MM.1S (cell line): ENCODE measurements at regions not wholly inside any gene's neighbourhood (a gene's known extent, or its start where the extent isn't known, plus 50 kb on each side); places are given as distances from the start of the nearest gene placed in this dataset.

ENCODE experiments used
- DNase-seq: peaks from one replicate; pipeline ENCODE4 v3.0.0-alpha.2; 2015
- H2AFZ ChIP-seq: fragments of 300-600 bp; sonication (generic); 2 replicates; pipeline ENCODE4 v1.6.0; 2016; ENCODE audit warnings: antibody characterized with exemption, low read length
- H3F3A ChIP-seq: fragments of 300-600 bp; sonication (generic); 2 replicates; pipeline ENCODE4 v1.6.1; 2016; ENCODE audit warnings: mild to moderate bottlenecking, antibody characterized with exemption, low read length, moderate library complexity, mixed read lengths; ENCODE audit not compliant: insufficient read depth
- H3K27ac ChIP-seq: fragments of 300-600 bp; sonication (generic); 2 replicates; pipeline ENCODE4 v1.5.1; 2016; ENCODE audit warnings: mild to moderate bottlenecking, low read length
- H3K27me3 ChIP-seq: fragments of 300-600 bp; sonication (generic); replicated peaks from 2 replicates; pipeline ENCODE4 v1.6.0; 2016; ENCODE audit warnings: low read length; ENCODE audit not compliant: insufficient read depth
- H3K36me3 ChIP-seq: fragments of 300-600 bp; sonication (generic); replicated peaks from 2 replicates; pipeline ENCODE4 v1.6.1; 2016; ENCODE audit warnings: mild to moderate bottlenecking, low read length, mixed read lengths; ENCODE audit not compliant: insufficient read depth
- H3K4me1 ChIP-seq: fragments of 300-600 bp; sonication (generic); 2 replicates; pipeline ENCODE4 v1.6.1; 2016; ENCODE audit warnings: low read length, mixed read lengths
- H3K4me2 ChIP-seq: fragments of 300-600 bp; sonication (generic); 2 replicates; pipeline ENCODE4 v1.6.0; 2016; ENCODE audit warnings: low read depth, low read length
- H3K4me3 ChIP-seq: fragments of 300-600 bp; sonication (generic); 2 replicates; pipeline ENCODE4 v1.5.1; 2016; ENCODE audit warnings: low read length, mixed read lengths
- H3K79me2 ChIP-seq: fragments of 300-600 bp; sonication (generic); 2 replicates; pipeline ENCODE4 v1.6.1; 2016; ENCODE audit warnings: mixed run types, low read length, mixed read lengths
- H3K9ac ChIP-seq: fragments of 300-600 bp; sonication (generic); 2 replicates; pipeline ENCODE4 v1.6.1; 2016; ENCODE audit warnings: low read length, mixed read lengths
- H3K9me2 ChIP-seq: fragments of 300-600 bp; sonication (generic); replicated peaks from 2 replicates; pipeline ENCODE4 v1.6.1; 2016; ENCODE audit warnings: mild to moderate bottlenecking, low read length, mixed read lengths; ENCODE audit not compliant: insufficient read depth
- H3K9me3 ChIP-seq: fragments of 300-600 bp; sonication (generic); replicated peaks from 2 replicates; pipeline ENCODE4 v1.6.1; 2016; ENCODE audit warnings: mild to moderate bottlenecking, low read length, mixed read lengths; ENCODE audit not compliant: insufficient read depth
- H4K20me1 ChIP-seq: fragments of 300-600 bp; sonication (generic); 2 replicates; pipeline ENCODE4 v1.6.1; 2016; ENCODE audit warnings: mild to moderate bottlenecking, low read length, moderate library complexity, mixed read lengths; ENCODE audit not compliant: insufficient read depth
- CTCF ChIP-seq: fragments of 300-600 bp; sonication (generic); IDR thresholded peaks from 2 replicates; pipeline ENCODE4 v1.5.1; 2016; ENCODE audit warnings: antibody characterized with exemption, low read length, mixed read lengths
- EZH2 ChIP-seq: fragments of 300-600 bp; sonication (generic); optimal IDR thresholded peaks from 2 replicates; pipeline ENCODE3; 2017; ENCODE audit warnings: low read depth, mild to moderate bottlenecking, antibody characterized with exemption, low read length, mixed read lengths
- EZH2phosphoT487 ChIP-seq: fragments of 300-600 bp; sonication (generic); IDR thresholded peaks from 2 replicates; pipeline ENCODE4 v1.6.1; 2018; ENCODE audit warnings: antibody characterized with exemption, low read length

GRCh38 chr2:133624551-133624950, 56.3 kb upstream of the NCKAP5 start:
- TF ChIP-seq EZH2phosphoT487: no peak
- no peak for TF ChIP-seq CTCF
- no peak for TF ChIP-seq EZH2
- Histone ChIP-seq H3K4me3 (no peak overlapping the region), H3F3A (no peaks in the 10 kb centered on the region), H3K36me3 (no peaks in the 10 kb centered on the region), H3K27me3 (no peaks in the 10 kb centered on the region), H3K79me2 (no peaks in the 10 kb centered on the region), H3K27ac (no peak overlapping the region), H3K9me2 (no peaks in the 10 kb centered on the region), H3K9me3 (no peaks in the 10 kb centered on the region), H4K20me1 (no peaks in the 10 kb centered on the region), H3K4me2 (no peak overlapping the region), H3K9ac (no peak overlapping the region), H3K4me1 (no peaks in the 10 kb centered on the region), H2AFZ (no peak overlapping the region)
- DNase-seq: no peak

GRCh38 chr2:133627741-133628140, 59.5 kb upstream of the NCKAP5 start:
- no peak for DNase-seq
- H3K9me3 ChIP-seq: no peaks in the 10 kb centered on the region
- no peaks in the 10 kb centered on the region for H3K4me1 ChIP-seq
- no peaks in the 10 kb centered on the region for H4K20me1 ChIP-seq
- H3K27me3 ChIP-seq: no peaks in the 10 kb centered on the region
- no peaks in the 10 kb centered on the region for H3K79me2 ChIP-seq
- TF ChIP-seq CTCF (no peak), EZH2 (no peak), EZH2phosphoT487 (no peak)
- H3K9ac ChIP-seq: no peak overlapping the region
- H3K9me2 ChIP-seq: no peaks in the 10 kb centered on the region
- no peaks in the 10 kb centered on the region for H3K36me3 ChIP-seq
- no peak overlapping the region for H3K27ac ChIP-seq
- H3K4me3 ChIP-seq: no peak overlapping the region
- H3F3A ChIP-seq: no peaks in the 10 kb centered on the region
- H3K4me2 ChIP-seq: no peak overlapping the region
- no peak overlapping the region for H2AFZ ChIP-seq

- no peaks in the 10 kb centered on the region for H3K4me1 ChIP-seq
These were observed 65.0 kb upstream of the NCKAP5 start for GRCh38 chr2:133633309-133633708.

More at GRCh38 chr2:133633309-133633708, 65.0 kb upstream of the NCKAP5 start:
- Histone ChIP-seq H3K9me3 (no peaks in the 10 kb centered on the region), H3K9me2 (no peaks in the 10 kb centered on the region), H3K27ac (no peak overlapping the region), H3K4me2 (no peak overlapping the region), H4K20me1 (no peaks in the 10 kb centered on the region), H3K36me3 (no peaks in the 10 kb centered on the region), H2AFZ (no peak overlapping the region), H3K27me3 (no peaks in the 10 kb centered on the region), H3F3A (no peaks in the 10 kb centered on the region), H3K9ac (no peak overlapping the region), H3K4me3 (no peak overlapping the region), H3K79me2 (no peaks in the 10 kb centered on the region)
- TF ChIP-seq EZH2phosphoT487 (no peak), EZH2 (no peak), CTCF (no peak)
- no peak for DNase-seq
